AG04450 (cell line): ENCODE measurements at regions not wholly inside any gene's neighbourhood (a gene's known extent, or its start where the extent isn't known, plus 50 kb on each side); places are given as distances from the start of the nearest gene placed in this dataset.

Experiments used
- CTCF ChIA-PET: fragments of 300-600, 350-600 bp; formaldehyde crosslinking; extraction: SDS; loops from one replicate; lab custom pipeline; 2022; ENCODE audit warnings: antibody characterized with exemption, inconsistent platforms; lab: Charles Lee
- POLR2A ChIA-PET: fragments of 350-600 bp; formaldehyde crosslinking; extraction: SDS; loops from one replicate; lab custom pipeline; 2021; ENCODE audit warnings: antibody characterized with exemption, inconsistent platforms; lab: Yijun Ruan, JAX
- DNase-seq: peaks from one replicate; pipeline ENCODE4 v3.0.0-alpha.2; 2011; ENCODE audit warnings: low read depth, low spot score
- H3K27ac ChIP-seq: one replicate; pipeline ENCODE4 v1.5.1; 2012; ENCODE audit warnings: low read depth, low read length, control low read depth
- H3K27me3 ChIP-seq: one replicate; pipeline ENCODE4 v1.6.0; 2012; ENCODE audit warnings: low read length; ENCODE audit not compliant: control insufficient read depth, insufficient read depth
- H3K4me3 ChIP-seq: 2 replicates; pipeline ENCODE4 v1.5.1; 2011; ENCODE audit warnings: mild to moderate bottlenecking, low read depth, low read length, control low read depth
- H3K9me3 ChIP-seq: 2 replicates; pipeline ENCODE4 v1.5.1; 2012; ENCODE audit warnings: low read length; ENCODE audit not compliant: control insufficient read depth, insufficient read depth
- TF ChIP-seq, protein P1 (sequence below): IDR thresholded peaks from 2 replicates; pipeline ENCODE4 v1.5.1; 2011; ENCODE audit warnings: low read depth, low read length, control low read depth, inconsistent platforms

DNA sequence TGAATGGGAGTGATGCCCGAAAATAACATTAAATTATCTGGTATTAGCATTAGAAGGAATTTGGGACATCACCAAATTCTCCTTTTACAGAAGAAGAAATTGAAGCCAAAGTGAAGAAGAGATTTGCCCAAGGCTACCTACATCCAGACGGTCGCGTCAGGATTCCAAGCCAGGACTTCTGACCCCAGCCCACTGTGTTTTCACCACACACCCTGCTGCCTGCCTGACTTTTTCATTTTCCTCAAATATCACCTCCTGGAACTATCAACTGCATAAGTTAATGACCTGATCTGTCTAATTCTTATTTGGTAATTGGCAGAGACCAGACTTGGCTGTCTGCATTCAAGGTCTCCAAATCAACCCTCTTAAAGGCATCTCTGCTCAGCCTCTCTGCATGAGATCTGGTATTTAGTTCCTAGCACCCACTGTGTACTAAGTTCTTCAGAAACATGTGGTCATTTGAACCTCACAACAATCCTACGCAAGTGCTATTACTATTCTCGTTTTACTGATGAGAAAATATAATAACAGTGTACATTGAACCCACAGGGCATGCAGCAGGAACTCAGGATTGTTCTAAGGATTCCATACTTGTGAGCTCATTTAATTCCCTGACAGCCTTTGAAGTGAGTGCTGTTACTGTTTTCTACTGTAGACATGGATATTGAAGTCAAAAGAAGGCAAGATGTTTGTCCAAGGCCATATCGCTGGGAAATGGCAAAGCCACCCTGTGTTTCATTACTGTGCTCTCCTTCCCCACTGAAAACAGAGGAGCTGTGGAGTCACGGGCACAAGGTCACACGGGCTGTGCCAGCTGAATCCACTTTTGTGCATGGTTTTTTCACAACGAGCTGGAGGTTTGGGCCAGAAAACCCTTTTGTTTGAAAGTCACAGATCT lies 195.2 kb upstream of the C1QTNF7 start:
- ChIA-PET CTCF (interaction anchor here (0.6 to 9.3 kb wide), 8 partner anchors 59 to 499 kb away, joined by 3 to 191 read pairs (median 4); partner anchors contain the start of gene CC2D2A), POLR2A (interaction anchor here (0.6 to 1.3 kb wide), 2 partner anchors 219 to 230 kb away, joined by 4 to 8 read pairs; no protein-coding TSS in a partner anchor)
- peak; percentile 45 for DNase-seq

GRCh38 chr4:15233264-15233597 lies 194.6 kb upstream of the C1QTNF7 start:
- TF ChIP-seq, protein P1, sequence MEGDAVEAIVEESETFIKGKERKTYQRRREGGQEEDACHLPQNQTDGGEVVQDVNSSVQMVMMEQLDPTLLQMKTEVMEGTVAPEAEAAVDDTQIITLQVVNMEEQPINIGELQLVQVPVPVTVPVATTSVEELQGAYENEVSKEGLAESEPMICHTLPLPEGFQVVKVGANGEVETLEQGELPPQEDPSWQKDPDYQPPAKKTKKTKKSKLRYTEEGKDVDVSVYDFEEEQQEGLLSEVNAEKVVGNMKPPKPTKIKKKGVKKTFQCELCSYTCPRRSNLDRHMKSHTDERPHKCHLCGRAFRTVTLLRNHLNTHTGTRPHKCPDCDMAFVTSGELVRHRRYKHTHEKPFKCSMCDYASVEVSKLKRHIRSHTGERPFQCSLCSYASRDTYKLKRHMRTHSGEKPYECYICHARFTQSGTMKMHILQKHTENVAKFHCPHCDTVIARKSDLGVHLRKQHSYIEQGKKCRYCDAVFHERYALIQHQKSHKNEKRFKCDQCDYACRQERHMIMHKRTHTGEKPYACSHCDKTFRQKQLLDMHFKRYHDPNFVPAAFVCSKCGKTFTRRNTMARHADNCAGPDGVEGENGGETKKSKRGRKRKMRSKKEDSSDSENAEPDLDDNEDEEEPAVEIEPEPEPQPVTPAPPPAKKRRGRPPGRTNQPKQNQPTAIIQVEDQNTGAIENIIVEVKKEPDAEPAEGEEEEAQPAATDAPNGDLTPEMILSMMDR, result no peak

More for the DNA sequence above, 195.2 kb upstream of the C1QTNF7 start:
- no peaks in the 10 kb centered on the region for H3K9me3 ChIP-seq
- H3K27ac ChIP-seq, result peak overlapping the region; percentile 43
- H3K27me3 ChIP-seq, result no peaks in the 10 kb centered on the region
- no peak overlapping the region for H3K4me3 ChIP-seq
- TF ChIP-seq, protein P1, result no peak

DNA sequence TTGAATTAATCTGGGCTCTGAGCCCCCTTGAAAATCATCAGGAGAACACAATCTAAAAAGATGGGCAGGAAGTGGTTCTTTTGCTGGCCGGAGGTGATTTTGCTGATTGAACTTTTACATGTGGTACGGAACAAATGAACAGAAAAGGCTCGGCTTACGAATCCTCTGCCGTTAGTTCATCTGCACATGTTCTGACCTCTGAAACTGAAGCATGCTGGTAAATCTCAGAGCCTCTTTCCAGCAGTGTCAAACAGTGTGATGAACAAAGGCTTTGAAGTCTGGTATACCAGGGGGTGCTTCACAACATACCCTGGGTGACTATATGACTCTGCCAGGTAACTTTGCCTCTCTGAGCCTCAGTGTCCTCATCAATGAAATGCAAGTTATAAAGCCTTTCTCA lies 194.2 kb upstream of the C1QTNF7 start:
- TF ChIP-seq, protein P1, result no peak
- POLR2A ChIA-PET, result interaction anchor here (0.6 to 1.3 kb wide), 2 partner anchors 218 to 231 kb away, joined by 4 to 8 read pairs; no protein-coding TSS in a partner anchor
- no peak for DNase-seq
- Histone ChIP-seq H3K9me3 (no peaks in the 10 kb centered on the region), H3K27me3 (no peaks in the 10 kb centered on the region), H3K27ac (peak overlapping the region; percentile 55), H3K4me3 (no peak overlapping the region)
- CTCF ChIA-PET, result interaction anchor here (0.6 to 9.3 kb wide), 5 partner anchors 17 to 498 kb away, joined by 3 to 191 read pairs (median 6); partner anchors contain the start of gene CC2D2A

More at GRCh38 chr4:15233264-15233597, 194.6 kb upstream of the C1QTNF7 start:
- POLR2A ChIA-PET, result interaction anchor here (0.6 to 1.3 kb wide), 2 partner anchors 218 to 230 kb away, joined by 4 to 8 read pairs; no protein-coding TSS in a partner anchor
- CTCF ChIA-PET, result interaction anchor here (0.6 to 9.3 kb wide), 5 partner anchors 58 to 499 kb away, joined by 3 to 191 read pairs (median 3); partner anchors contain the start of gene CC2D2A
- Histone ChIP-seq H3K4me3 (no peak overlapping the region), H3K9me3 (no peaks in the 10 kb centered on the region), H3K27me3 (no peaks in the 10 kb centered on the region), H3K27ac (no peak overlapping the region)
- no peak for DNase-seq

- peak overlapping the region; percentile 55 for H3K27ac ChIP-seq
- ChIA-PET POLR2A (interaction anchor here (0.5 to 1.1 kb wide), 2 partner anchors 23 to 245 kb away, joined by 3 to 6 read pairs; no protein-coding TSS in a partner anchor), CTCF (interaction anchor here (0.6 to 9.3 kb wide), 4 partner anchors 16 to 235 kb away, joined by 4 to 191 read pairs (median 5); partner anchors contain the start of gene CC2D2A)
- TF ChIP-seq, protein P1, result no peak
- no peaks in the 10 kb centered on the region for H3K9me3 ChIP-seq
- no peak overlapping the region for H3K4me3 ChIP-seq
- peak; percentile 54 for DNase-seq
- H3K27me3 ChIP-seq, result no peaks in the 10 kb centered on the region
These were observed 193.5 kb upstream of the C1QTNF7 start for GRCh38 chr4:15234116-15234855.
